NCI-H1105 treated with DMSO at 0.1 percent for 48 hours (cell line): ENCODE measurements at regions not wholly inside any gene's neighbourhood (a gene's known extent, or its start where the extent isn't known, plus 50 kb on each side); places are given as distances from the start of the nearest gene placed in this dataset.
"Not testable (repeated sequence)": the region's sequence is repeated elsewhere in the genome, so short reads cannot be mapped to it uniquely, and the experiment has no call there.

Experiments
- DNase-seq: peaks from one replicate; lab custom pipeline; 2025; lab: John Stamatoyannopoulos, UW

DNA sequence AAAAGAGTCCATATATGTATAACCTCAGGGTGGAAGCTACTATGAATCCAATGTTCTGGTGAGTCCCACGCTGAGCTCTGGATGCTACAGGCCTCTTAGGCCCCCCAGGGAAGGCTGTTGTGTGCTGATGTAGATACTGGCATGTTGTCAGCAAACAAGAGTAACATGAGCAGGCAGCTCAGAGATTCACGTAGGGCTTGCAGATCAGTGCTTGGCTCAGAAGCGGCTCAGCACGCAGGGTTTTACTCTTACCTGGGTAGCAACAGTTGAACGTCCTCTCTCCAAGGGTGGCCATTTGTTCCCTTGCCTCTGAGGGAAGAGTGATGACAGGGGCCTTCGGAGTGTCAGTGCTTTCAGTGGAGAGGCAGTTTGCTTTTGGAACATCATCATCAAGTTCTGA is 93.4 kb downstream of the ZFP64 start:
- DNase-seq: no peak

GRCh38 chr20:52096117-52096516 is 95.5 kb downstream of the ZFP64 start:
- no peak for DNase-seq

- DNase-seq: no peak
Observed at GRCh38 chr20:52094693-52095092, 96.9 kb downstream of the ZFP64 start.

GRCh38 chr20:52093575-52093974 is 98.0 kb downstream of the ZFP64 start:
- no peak for DNase-seq

DNA sequence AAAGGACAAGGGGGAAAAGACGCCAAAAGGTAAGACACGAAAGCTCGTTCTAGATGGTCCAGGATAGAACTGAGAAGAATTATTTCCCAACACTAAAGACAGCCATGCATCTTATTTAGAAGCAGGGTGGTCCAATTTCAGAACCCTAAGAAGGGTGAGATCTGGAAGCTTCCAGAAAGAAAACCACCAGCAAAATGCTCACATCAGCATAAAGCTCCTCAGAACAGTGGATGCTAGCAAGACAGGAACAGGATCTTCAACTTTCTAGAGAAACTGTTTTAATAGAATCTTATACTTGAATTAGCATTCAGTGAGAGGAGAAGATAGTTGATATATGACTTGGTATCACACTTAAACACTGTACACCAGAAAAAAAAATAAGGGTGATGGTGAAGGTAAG is 101.5 kb downstream of the ZFP64 start:
- DNase-seq: no peak

DNA sequence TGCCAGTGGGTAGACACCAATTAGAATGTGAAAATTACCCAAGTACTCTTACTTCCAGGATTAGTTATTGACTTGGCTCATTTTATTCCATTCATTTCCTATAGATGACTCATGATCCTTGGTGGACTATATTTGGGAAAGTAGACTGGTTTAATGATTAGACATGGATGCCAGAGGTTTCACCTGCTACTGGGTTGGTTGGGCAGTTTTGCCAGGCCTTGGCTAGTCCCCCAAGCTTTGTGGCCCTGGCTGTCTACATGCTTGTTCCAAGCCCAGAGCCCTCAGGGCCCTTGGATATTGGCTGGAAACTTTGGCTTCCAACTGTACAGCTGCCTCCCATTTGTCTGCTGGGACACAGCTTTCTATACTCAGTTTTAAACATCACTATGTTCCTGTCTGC is 104.1 kb downstream of the ZFP64 start:
- DNase-seq: no peak

DNA sequence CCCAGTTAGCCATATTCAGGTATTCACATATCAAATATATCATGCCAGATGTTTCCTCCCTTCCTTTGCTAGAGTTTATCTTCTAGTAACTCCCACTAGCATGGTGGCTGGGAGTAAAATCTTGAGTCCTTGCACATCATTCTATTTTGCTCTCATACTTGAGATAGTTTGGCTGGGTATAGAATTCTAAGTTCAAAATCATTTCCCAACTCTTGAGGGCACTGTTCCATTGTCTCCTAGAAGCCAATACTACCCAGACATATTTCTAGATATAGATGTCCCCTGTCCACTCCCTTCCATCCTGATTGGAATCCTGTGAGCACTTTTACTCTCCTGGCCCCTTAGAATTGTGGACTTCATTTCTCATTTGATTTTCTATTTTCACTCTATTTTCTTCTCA is 104.7 kb downstream of the ZFP64 start:
- DNase-seq: no peak

- DNase-seq: no peak
Observed at GRCh38 chr20:52084727-52085126, 106.9 kb downstream of the ZFP64 start.

DNA sequence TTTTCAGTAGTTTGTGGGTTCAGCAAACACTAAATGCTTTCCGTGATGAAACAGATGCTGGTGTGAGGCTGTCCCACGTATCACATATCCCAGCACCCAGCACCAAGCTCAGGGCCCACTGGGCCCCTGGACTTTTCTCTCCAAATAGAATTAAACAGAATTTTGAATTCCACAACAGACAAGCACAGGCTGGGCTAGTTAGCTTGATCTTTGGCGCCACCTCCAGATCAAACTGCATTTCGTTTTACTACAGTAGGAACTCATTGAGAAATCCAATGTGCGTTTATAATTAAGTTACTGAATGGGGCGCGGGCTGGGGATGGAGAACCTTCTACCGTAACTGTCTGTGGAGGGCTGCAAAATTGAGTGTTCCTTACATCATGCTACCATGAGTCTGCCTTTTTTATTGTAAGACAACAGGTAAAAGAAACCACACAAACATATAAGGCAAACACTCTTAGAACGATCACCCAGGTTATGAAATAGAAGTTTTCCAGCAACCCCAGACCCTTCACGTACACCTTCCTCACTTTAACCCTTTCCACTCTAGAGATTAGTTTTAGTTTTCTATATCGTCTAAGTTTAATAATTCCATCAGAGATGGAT is 107.8 kb downstream of the ZFP64 start:
- DNase-seq: peak; percentile 42

GRCh38 chr20:52082612-52083011 is 109.0 kb downstream of the ZFP64 start:
- DNase-seq: no peak

DNA sequence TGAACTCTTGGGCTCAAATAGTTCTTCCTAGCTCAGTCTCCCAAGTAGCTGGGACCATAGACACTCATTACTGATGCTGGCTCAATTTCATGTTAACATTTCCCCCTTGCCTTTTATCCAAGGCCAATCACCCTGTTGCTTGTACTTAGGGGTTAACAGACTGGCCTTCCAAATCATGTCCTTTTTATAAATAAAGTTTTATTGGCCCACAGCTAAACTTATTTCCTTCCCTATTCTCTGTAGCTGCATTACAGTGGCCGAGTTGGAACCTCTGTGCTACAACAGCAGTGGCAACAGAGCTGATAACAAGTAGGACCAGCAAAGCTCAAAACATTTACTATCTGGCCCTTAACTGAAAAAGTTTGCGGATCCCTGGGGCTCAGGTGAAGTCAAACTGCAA is 109.8 kb downstream of the ZFP64 start:
- no peak for DNase-seq

DNA sequence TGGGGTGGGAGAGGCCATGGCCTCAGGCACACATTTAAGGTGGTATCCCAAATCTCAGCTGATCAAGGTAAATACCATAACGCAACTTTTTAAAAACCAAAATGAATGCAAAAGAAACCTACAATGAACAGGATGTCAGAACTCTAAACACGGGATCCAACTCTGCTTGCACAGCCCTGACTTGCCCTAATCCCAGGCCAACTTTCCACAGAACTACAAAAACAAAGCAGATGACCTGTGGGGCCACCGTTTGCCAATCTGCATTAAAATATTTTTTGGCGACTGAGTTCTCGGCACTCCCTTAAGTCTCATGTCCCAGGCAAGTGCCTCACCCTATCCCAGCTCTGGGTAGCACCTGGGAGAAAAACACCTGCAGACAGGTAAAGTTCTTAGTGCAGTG is 110.5 kb downstream of the ZFP64 start:
- DNase-seq: no peak

- DNase-seq: no peak
Observed at GRCh38 chr20:52078289-52078688, 113.3 kb downstream of the ZFP64 start.

- DNase-seq: no peak
Observed at GRCh38 chr20:52076164-52076563, 115.4 kb downstream of the ZFP64 start.

GRCh38 chr20:52075400-52075799 is 116.2 kb downstream of the ZFP64 start:
- DNase-seq: no peak

DNA sequence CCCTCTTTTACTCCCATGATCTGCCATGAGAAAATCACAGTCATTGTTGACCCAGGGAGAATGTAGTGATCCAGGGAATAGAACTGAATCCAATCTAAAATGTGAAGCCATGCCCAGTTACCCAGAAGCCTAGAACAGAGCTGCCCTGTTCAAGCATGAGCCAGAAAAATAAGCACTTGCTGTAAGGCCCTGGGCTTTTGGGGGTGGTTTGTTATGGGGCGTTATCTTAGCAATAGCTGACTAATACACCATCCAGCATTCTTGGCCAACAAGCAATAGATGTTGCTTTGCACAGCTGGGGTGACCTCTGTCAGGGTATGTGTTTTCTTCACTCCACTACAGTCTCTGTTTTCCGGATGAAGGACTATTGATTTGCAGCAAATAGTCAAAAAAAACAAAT is 120.4 kb downstream of the ZFP64 start:
- no peak for DNase-seq

DNA sequence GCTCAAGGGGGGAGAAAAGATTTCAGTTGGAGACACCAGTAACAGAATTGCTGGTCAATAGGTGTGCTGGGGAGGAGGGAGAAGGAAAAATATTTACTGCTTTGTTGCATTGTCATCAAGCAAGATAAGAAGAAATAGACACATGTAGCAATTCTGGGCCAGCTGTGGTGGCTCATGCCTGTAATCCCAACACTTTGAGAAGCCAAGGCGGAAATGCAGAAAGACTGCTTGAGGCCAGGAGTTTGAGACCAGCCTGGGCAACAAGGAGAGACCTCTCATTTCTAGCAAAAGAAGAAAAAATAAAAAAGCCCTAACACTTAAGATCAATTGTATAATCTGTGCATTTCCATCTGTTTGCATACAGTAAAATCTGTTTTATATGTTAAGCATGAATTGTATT is 126.6 kb downstream of the ZFP64 start:
- DNase-seq: no peak

DNA sequence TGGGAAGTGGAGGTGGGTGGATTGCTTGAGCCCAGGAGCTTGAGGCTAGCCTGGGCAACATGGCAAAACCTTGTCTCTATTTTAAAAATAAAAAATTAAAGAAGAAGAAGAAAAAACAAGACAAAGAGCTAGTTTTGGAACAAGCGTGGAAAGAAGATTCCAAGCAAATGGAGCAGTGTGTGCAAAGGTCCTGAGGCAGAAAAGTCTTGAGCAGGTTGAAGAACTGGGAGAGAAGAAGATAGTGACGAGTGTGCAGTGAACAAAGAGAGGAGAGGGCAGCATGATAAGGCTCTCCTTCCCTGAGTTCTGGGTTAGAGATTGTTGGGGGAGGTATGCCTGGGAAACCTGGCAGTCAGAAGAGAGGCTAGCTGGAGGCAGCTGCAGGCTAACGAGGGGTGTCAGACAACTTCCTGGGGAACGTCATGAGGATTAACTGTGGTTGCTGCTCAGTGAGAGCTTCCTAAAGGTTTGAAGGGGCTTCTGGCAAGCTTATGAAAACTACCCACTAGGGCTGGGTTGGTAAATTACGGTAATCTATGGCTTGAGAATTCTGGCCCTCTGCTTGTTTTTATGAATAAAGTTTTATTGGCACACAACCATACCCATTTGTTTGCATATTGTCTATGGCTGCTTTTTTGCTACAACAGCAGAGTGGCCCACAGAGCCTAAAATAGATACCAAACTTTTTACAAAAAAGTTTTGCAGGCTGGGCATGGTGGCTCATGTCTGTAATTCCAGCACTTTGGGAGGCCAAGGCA is 128.9 kb downstream of the ZFP64 start:
- no peak for DNase-seq

DNA sequence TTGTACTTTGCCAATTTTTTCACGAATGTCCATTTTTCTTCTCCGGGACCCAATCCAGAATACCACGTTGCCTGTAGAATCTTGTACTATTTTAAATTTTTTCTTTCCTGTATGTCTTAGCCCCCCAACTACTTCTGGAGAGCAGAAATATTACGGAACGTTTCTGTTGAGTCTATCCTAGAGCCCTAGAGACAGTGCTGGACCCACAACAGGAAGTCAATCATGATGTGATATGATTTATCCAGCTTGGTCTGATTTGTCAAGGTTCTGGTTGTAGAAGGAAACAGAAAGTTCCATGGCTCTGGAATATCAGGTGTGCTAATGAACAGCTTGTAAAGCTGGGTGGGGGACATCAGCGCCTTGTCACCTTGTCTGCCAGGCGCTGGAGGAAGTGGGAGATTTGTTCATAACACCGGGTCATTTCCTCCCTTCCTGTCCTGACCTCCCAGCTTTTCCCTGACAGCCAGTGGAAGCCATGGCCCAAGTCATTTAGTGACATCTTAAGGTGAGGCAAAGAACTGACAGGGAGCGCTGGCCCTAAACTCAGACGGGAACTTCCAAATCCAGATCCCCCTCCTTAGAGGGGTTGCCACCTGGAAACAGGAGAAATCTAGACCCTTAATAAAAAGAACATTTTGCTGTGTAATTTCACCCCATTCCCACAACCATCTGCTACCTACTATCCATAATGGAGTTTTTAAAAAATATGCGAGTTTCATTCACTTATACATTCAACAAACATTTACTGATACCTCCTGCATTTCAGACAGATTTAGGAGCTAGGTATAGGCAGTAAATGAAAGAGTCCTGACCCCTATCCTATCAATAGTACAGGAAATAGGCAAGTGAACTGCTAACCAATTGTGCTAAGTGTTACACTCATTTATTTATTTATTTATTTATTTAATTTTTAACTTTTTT is 130.5 kb downstream of the ZFP64 start:
- no peak for DNase-seq

DNA sequence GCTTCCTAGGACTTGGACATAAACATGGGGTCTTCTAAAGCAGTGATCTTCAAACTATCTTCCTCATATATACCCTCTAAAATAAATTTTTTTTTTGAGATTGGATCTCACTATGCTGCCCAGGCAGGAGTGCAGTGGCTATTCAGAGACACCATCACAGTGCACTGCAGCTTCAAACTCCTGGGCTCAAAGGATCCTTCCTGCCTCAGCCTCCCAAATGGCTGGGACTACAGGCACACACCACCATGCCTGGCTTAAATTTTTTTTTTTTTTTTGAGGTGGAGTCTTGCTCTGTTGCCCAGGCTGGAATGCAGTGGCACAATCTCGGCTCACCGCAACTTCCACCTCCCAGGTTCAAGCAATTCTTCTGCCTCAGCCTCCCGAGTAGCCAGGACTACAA is 134.4 kb downstream of the ZFP64 start:
- DNase-seq: not testable (repeated sequence)

DNA sequence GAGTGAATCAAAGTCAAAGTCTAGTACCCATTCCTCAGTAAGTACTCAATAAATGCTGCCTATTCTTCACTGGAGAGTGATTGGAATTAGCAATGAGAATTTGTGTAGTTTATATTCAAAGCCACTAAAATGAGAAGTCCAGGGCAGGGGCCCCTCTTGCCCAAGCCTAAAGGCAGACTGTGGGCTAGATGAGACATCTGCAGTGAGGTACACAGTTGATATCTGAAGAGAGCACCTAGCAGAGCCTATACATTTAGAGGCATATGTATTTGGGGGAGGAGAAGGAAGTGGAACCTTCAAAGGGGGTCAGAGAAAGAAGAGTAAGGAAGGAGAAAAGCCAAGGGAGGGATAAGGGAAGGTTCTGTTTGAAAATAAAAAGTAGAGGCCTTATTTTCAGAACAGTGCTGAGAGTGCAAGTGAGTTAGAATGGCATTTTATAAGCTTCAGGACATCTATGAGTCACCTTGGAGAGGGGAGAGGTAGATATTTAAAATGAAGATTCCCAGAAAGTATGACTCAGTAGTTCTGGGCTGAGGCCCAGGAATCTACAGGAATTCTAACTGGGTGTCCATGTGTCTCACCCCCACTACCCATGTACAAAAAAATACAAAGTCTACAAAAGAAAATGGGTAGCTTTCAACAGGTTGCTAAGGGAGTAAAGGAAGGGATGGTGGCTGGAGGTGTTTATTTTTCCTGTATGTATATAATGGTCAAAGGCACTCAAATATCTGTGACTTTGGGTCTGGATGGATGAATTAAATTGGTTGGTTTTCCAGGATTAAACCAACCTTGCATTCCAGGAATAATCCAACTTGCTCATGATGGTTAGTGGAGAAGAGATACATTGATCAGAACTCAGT is 135.1 kb downstream of the ZFP64 start:
- DNase-seq: no peak

GRCh38 chr20:52054123-52054522 is 137.5 kb downstream of the ZFP64 start:
- no peak for DNase-seq
